OCI-LY1 (cell line): ENCODE measurements at regions not wholly inside any gene's neighbourhood (a gene's known extent, or its start where the extent isn't known, plus 50 kb on each side); places are given as distances from the start of the nearest gene placed in this dataset.

Experiments
- CTCF ChIP-seq: fragments of 200-600 bp; sonication (generic), shearing (Covaris generic); IDR thresholded peaks from 2 replicates; pipeline ENCODE4 v1.5.1; 2017; ENCODE audit warnings: mild to moderate bottlenecking, antibody characterized with exemption, low read length, moderate library complexity, mixed read lengths
- EZH2 ChIP-seq: fragments of 200-600 bp; sonication (generic), shearing (Covaris generic); IDR thresholded peaks from 2 replicates; pipeline ENCODE4 v1.8.0; 2017; ENCODE audit warnings: borderline replicate concordance, mixed run types, mild to moderate bottlenecking, antibody characterized with exemption, low read length, moderate library complexity, mixed read lengths

DNA sequence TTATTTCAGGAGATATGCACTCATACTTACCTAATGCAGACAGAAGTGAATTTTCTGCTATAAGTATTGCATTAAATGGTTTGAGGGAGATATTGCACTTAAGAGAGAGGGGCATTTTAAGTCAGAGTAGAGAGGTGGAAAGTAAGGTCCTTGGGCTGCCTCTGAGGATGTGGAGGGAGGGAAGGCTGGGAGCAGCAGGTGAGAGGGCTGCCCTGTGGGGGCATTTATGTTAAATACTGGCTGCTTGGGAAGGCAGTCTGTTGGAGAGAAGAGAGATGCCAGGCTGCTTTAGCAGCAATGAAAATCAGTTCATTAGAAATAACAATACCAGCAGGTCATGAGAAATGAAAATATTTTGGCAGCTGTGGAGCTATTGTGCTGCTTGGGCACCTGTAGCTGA lies 576.2 kb upstream of the HS6ST1 start:
- TF ChIP-seq EZH2 (no peak), CTCF (no peak)
